ENCODE measurements at regions not wholly inside any gene's neighbourhood (a gene's known extent, or its start where the extent isn't known, plus 50 kb on each side); places are given as distances from the start of the nearest gene placed in this dataset.

- no peak overlapping the region for H4K8ac ChIP-seq (ENCODE audit: low read length)
- H3K36me3 ChIP-seq (ENCODE audit: control insufficient read depth in 1 of 2, insufficient read depth in 2 of 2, low read depth in 1 of 2, low read length in 2 of 2), result no peaks in the 10 kb centered on the region
These were observed 405.6 kb upstream of the TOM1L1 start for GRCh38 chr17:54494721-54495715.

GRCh38 chr17:54505404-54505803 lies 395.2 kb upstream of the TOM1L1 start:
- Histone ChIP-seq H3K27me3 (ENCODE audit: control insufficient read depth in 1 of 2, insufficient read depth in 1 of 2, low read length in 2 of 2) (no peaks in the 10 kb centered on the region), H2BK15ac (ENCODE audit: low read depth, poor library complexity, severe bottlenecking) (no peak overlapping the region), H4K91ac (ENCODE audit: low read length) (no peak overlapping the region), H3K23ac (ENCODE audit: low read length in 2 of 2) (no peak overlapping the region), H3K4me2 (ENCODE audit: low read length, poor library complexity, severe bottlenecking) (no peak overlapping the region), H3K79me1 (replicated peaks; ENCODE audit: low read length, poor library complexity, severe bottlenecking) (no peaks in the 10 kb centered on the region), H3K9ac (ENCODE audit: low read length) (no peak overlapping the region), H3K4me1 (ENCODE audit: control insufficient read depth, insufficient read depth, low read depth, low read length) (no peaks in the 10 kb centered on the region), H3K18ac (ENCODE audit: low read depth in 1 of 2, low read length in 2 of 2) (no peak overlapping the region), H3K14ac (ENCODE audit: low read length in 2 of 2) (no peak overlapping the region), H3K9me3 (ENCODE audit: control insufficient read depth, low read length) (peaks cover 8% of the 10 kb centered on the region), H3K4ac (ENCODE audit: low read depth in 1 of 2, low read length in 2 of 2) (no peak overlapping the region), H2BK5ac (ENCODE audit: low read depth, low read length, poor library complexity, severe bottlenecking) (no peak overlapping the region), H3K4me3 (ENCODE audit: insufficient read depth in 1 of 2, low read depth in 1 of 2, low read length in 2 of 2) (no peak overlapping the region), H4K8ac (ENCODE audit: low read length) (no peak overlapping the region), H2BK120ac (ENCODE audit: low read depth, low read length) (no peak overlapping the region), H3K27ac (ENCODE audit: low read length, poor library complexity, severe bottlenecking) (no peak overlapping the region), H3K36me3 (ENCODE audit: control insufficient read depth in 1 of 2, insufficient read depth in 2 of 2, low read depth in 1 of 2, low read length in 2 of 2) (no peaks in the 10 kb centered on the region), H2AK5ac (ENCODE audit: low read length, severe bottlenecking) (no peak overlapping the region), H2BK12ac (ENCODE audit: low read length in 2 of 2) (no peak overlapping the region), H2AFZ (ENCODE audit: low read depth, low read length) (no peak overlapping the region)
- DNase-seq, result no peak

More at GRCh38 chr17:54494721-54495715, 405.6 kb upstream of the TOM1L1 start:
- Histone ChIP-seq H3K18ac (ENCODE audit: low read depth in 1 of 2, low read length in 2 of 2) (no peak overlapping the region), H2AFZ (ENCODE audit: low read depth, low read length) (no peak overlapping the region), H2AK5ac (ENCODE audit: low read length, severe bottlenecking) (no peak overlapping the region), H2BK15ac (ENCODE audit: low read depth, poor library complexity, severe bottlenecking) (no peak overlapping the region), H3K4me3 (ENCODE audit: insufficient read depth in 1 of 2, low read depth in 1 of 2, low read length in 2 of 2) (no peak overlapping the region), H3K4ac (ENCODE audit: low read depth in 1 of 2, low read length in 2 of 2) (no peak overlapping the region), H3K4me1 (ENCODE audit: control insufficient read depth, insufficient read depth, low read depth, low read length) (no peaks in the 10 kb centered on the region), H3K14ac (ENCODE audit: low read length in 2 of 2) (no peak overlapping the region), H4K91ac (ENCODE audit: low read length) (no peak overlapping the region), H3K23ac (ENCODE audit: low read length in 2 of 2) (no peak overlapping the region), H3K4me2 (ENCODE audit: low read length, poor library complexity, severe bottlenecking) (no peak overlapping the region), H3K27ac (ENCODE audit: low read length, poor library complexity, severe bottlenecking) (no peak overlapping the region), H2BK120ac (ENCODE audit: low read depth, low read length) (no peak overlapping the region), H2BK5ac (ENCODE audit: low read depth, low read length, poor library complexity, severe bottlenecking) (no peak overlapping the region), H3K79me1 (replicated peaks; ENCODE audit: low read length, poor library complexity, severe bottlenecking) (no peaks in the 10 kb centered on the region), H2BK12ac (ENCODE audit: low read length in 2 of 2) (no peak overlapping the region), H3K9me3 (ENCODE audit: control insufficient read depth, low read length) (peaks cover 3% of the 10 kb centered on the region), H3K9ac (ENCODE audit: low read length) (no peak overlapping the region), H3K27me3 (ENCODE audit: control insufficient read depth in 1 of 2, insufficient read depth in 1 of 2, low read length in 2 of 2) (no peaks in the 10 kb centered on the region)
- WGBS, result 50% methylated on average over 9 of the region's 9 CpGs
- no peak for DNase-seq

GRCh38 chr17:54518706-54519105 lies 381.9 kb upstream of the TOM1L1 start:
- no peak overlapping the region for H3K23ac ChIP-seq (ENCODE audit: low read length in 2 of 2)
- no peak overlapping the region for H2BK5ac ChIP-seq (ENCODE audit: low read depth, low read length, poor library complexity, severe bottlenecking)
- no peak overlapping the region for H2AFZ ChIP-seq (ENCODE audit: low read depth, low read length)
- H2BK120ac ChIP-seq (ENCODE audit: low read depth, low read length), result no peak overlapping the region
- no peaks in the 10 kb centered on the region for H3K79me1 ChIP-seq (replicated peaks; ENCODE audit: low read length, poor library complexity, severe bottlenecking)
- no peak overlapping the region for H3K18ac ChIP-seq (ENCODE audit: low read depth in 1 of 2, low read length in 2 of 2)
- H2BK15ac ChIP-seq (ENCODE audit: low read depth, poor library complexity, severe bottlenecking), result no peak overlapping the region
- H3K9ac ChIP-seq (ENCODE audit: low read length), result no peak overlapping the region
- H3K4me3 ChIP-seq (ENCODE audit: insufficient read depth in 1 of 2, low read depth in 1 of 2, low read length in 2 of 2), result no peak overlapping the region
- H3K27me3 ChIP-seq (ENCODE audit: control insufficient read depth in 1 of 2, insufficient read depth in 1 of 2, low read length in 2 of 2), result no peaks in the 10 kb centered on the region
- no peaks in the 10 kb centered on the region for H3K36me3 ChIP-seq (ENCODE audit: control insufficient read depth in 1 of 2, insufficient read depth in 2 of 2, low read depth in 1 of 2, low read length in 2 of 2)
- DNase-seq, result no peak
- no peaks in the 10 kb centered on the region for H3K4me1 ChIP-seq (ENCODE audit: control insufficient read depth, insufficient read depth, low read depth, low read length)
- H3K4ac ChIP-seq (ENCODE audit: low read depth in 1 of 2, low read length in 2 of 2), result no peak overlapping the region
- H2BK12ac ChIP-seq (ENCODE audit: low read length in 2 of 2), result no peak overlapping the region
- 79% methylated on average over 2 of the region's 2 CpGs for WGBS
- H2AK5ac ChIP-seq (ENCODE audit: low read length, severe bottlenecking), result no peak overlapping the region
- no peak overlapping the region for H3K27ac ChIP-seq (ENCODE audit: low read length, poor library complexity, severe bottlenecking)
- no peak overlapping the region for H3K4me2 ChIP-seq (ENCODE audit: low read length, poor library complexity, severe bottlenecking)
- H3K14ac ChIP-seq (ENCODE audit: low read length in 2 of 2), result no peak overlapping the region
- peaks cover 16% of the 10 kb centered on the region for H3K9me3 ChIP-seq (ENCODE audit: control insufficient read depth, low read length)
- H4K8ac ChIP-seq (ENCODE audit: low read length), result no peak overlapping the region
- H4K91ac ChIP-seq (ENCODE audit: low read length), result no peak overlapping the region

- Histone ChIP-seq H4K91ac (ENCODE audit: low read length) (no peak overlapping the region), H3K4me2 (ENCODE audit: low read length, poor library complexity, severe bottlenecking) (no peak overlapping the region), H3K4me3 (ENCODE audit: insufficient read depth in 1 of 2, low read depth in 1 of 2, low read length in 2 of 2) (no peak overlapping the region), H3K9me3 (ENCODE audit: control insufficient read depth, low read length) (peaks cover 21% of the 10 kb centered on the region), H2BK120ac (ENCODE audit: low read depth, low read length) (no peak overlapping the region), H3K27ac (ENCODE audit: low read length, poor library complexity, severe bottlenecking) (no peak overlapping the region), H3K14ac (ENCODE audit: low read length in 2 of 2) (no peak overlapping the region), H3K18ac (ENCODE audit: low read depth in 1 of 2, low read length in 2 of 2) (no peak overlapping the region), H2AK5ac (ENCODE audit: low read length, severe bottlenecking) (no peak overlapping the region), H3K79me1 (replicated peaks; ENCODE audit: low read length, poor library complexity, severe bottlenecking) (no peaks in the 10 kb centered on the region), H2AFZ (ENCODE audit: low read depth, low read length) (no peak overlapping the region), H3K4me1 (ENCODE audit: control insufficient read depth, insufficient read depth, low read depth, low read length) (no peaks in the 10 kb centered on the region), H3K27me3 (ENCODE audit: control insufficient read depth in 1 of 2, insufficient read depth in 1 of 2, low read length in 2 of 2) (no peaks in the 10 kb centered on the region), H2BK12ac (ENCODE audit: low read length in 2 of 2) (no peak overlapping the region), H2BK15ac (ENCODE audit: low read depth, poor library complexity, severe bottlenecking) (no peak overlapping the region), H3K23ac (ENCODE audit: low read length in 2 of 2) (no peak overlapping the region), H3K36me3 (ENCODE audit: control insufficient read depth in 1 of 2, insufficient read depth in 2 of 2, low read depth in 1 of 2, low read length in 2 of 2) (no peaks in the 10 kb centered on the region), H4K8ac (ENCODE audit: low read length) (no peak overlapping the region), H3K4ac (ENCODE audit: low read depth in 1 of 2, low read length in 2 of 2) (no peak overlapping the region), H3K9ac (ENCODE audit: low read length) (no peak overlapping the region), H2BK5ac (ENCODE audit: low read depth, low read length, poor library complexity, severe bottlenecking) (no peak overlapping the region)
- no peak for DNase-seq
- 63% methylated on average over 3 of the region's 4 CpGs for WGBS
These were observed 379.5 kb upstream of the TOM1L1 start for GRCh38 chr17:54521137-54521536.
